ENCODE measurements at regions not wholly inside any gene's neighbourhood (a gene's known extent, or its start where the extent isn't known, plus 50 kb on each side); places are given as distances from the start of the nearest gene placed in this dataset.

- DNase-seq (ENCODE audit: low read depth in 2 of 2, low spot score in 1 of 2): no peak
Measured at GRCh38 chr9:90547896-90548295, 94.7 kb downstream of the DIRAS2 start.

GRCh38 chr9:90552317-90552716 is 90.3 kb downstream of the DIRAS2 start:
- no peak for DNase-seq (ENCODE audit: low read depth in 2 of 2, low spot score in 1 of 2)

GRCh38 chr9:90555351-90556057 is 87.1 kb downstream of the DIRAS2 start:
- no peak for DNase-seq (ENCODE audit: low read depth in 2 of 2, low spot score in 1 of 2)

GRCh38 chr9:90556897-90557675 is 85.5 kb downstream of the DIRAS2 start:
- DNase-seq (ENCODE audit: low read depth in 2 of 2, low spot score in 1 of 2): no peak

GRCh38 chr9:90559075-90560073 is 83.2 kb downstream of the DIRAS2 start:
- DNase-seq (ENCODE audit: low read depth in 2 of 2, low spot score in 1 of 2): no peak

Measured in stimulated activated CD8-positive, alpha-beta memory T cell treated with anti-CD3 and anti-CD28 coated beads, Interleukin-4, amount 100 ng/mL, for 1 hour (primary cell).